SK-N-MC (cell line): ENCODE measurements at regions not wholly inside any gene's neighbourhood (a gene's known extent, or its start where the extent isn't known, plus 50 kb on each side); places are given as distances from the start of the nearest gene placed in this dataset.

Experiments
- DNase-seq: peaks from one replicate; pipeline ENCODE4 v3.0.0-alpha.2; 2011; ENCODE audit warnings: low read depth, low spot score
- H3K27ac ChIP-seq: fragments of 200-600 bp; sonication (generic); 2 replicates; pipeline ENCODE4 v1.5.1; 2016; ENCODE audit warnings: mixed run types
- H3K36me3 ChIP-seq: fragments of 200-600 bp; sonication (generic); 2 replicates; pipeline ENCODE4 v1.6.1; 2017; ENCODE audit warnings: antibody characterized with exemption, low read length, mixed read lengths; ENCODE audit not compliant: insufficient read depth
- H3K4me3 ChIP-seq: fragments of 200-600 bp; sonication (generic); 2 replicates; pipeline ENCODE4 v1.5.1; 2016
- H3K9ac ChIP-seq: fragments of 200-600 bp; sonication (generic); 2 replicates; pipeline ENCODE4 v1.8.0; 2017; ENCODE audit warnings: mixed run types, mixed read lengths; ENCODE audit not compliant: insufficient read length
- H3K9me3 ChIP-seq: fragments of 200-600 bp; sonication (generic); 2 replicates; pipeline ENCODE4 v1.6.1; 2017; ENCODE audit warnings: low read depth, mild to moderate bottlenecking, antibody characterized with exemption, low read length, moderate library complexity, mixed read lengths
- EZH2 ChIP-seq: fragments of 200-600 bp; sonication (generic); IDR thresholded peaks from one replicate; pipeline ENCODE4 v1.6.1; 2017; ENCODE audit warnings: antibody characterized with exemption
- FOXP2 ChIP-seq: optimal IDR thresholded peaks from 2 replicates; pipeline ENCODE3; 2011; ENCODE audit warnings: mild to moderate bottlenecking, moderate library complexity; ENCODE audit not compliant: insufficient read depth; ENCODE audit errors: extremely low read length, control extremely low read depth
- POLR2AphosphoS5 ChIP-seq: IDR thresholded peaks from 2 replicates; pipeline ENCODE4 v1.6.1; 2012; ENCODE audit warnings: mild to moderate bottlenecking, low read depth, low read length, borderline replicate concordance

DNA sequence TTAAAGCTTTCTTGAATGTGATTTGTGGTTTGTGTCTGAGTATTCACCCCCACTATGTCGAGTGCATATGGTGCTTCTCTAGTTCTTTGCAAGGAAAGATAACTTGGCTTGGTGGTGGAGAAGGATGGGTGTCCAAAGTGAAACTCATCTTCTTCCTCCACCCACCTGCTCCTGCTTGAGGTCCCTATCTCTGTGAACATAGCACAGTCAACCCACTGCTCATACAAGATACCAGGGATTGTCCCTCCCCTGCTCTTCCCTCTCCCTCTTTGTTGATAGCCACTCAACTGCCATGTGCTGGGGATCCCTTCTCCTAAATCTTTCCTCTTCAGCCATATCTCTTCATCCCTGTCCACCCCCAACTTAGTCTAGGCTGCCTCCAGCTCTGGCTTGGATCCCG lies 176.5 kb downstream of the ASCL4 start:
- DNase-seq: no peak
- TF ChIP-seq FOXP2 (no peak), EZH2 (no peak), POLR2AphosphoS5 (no peak)
- H3K9me3 ChIP-seq: no peaks in the 10 kb centered on the region
- H3K4me3 ChIP-seq: no peak overlapping the region
- no peak overlapping the region for H3K27ac ChIP-seq
- H3K36me3 ChIP-seq: no peaks in the 10 kb centered on the region
- H3K9ac ChIP-seq: no peak overlapping the region

DNA sequence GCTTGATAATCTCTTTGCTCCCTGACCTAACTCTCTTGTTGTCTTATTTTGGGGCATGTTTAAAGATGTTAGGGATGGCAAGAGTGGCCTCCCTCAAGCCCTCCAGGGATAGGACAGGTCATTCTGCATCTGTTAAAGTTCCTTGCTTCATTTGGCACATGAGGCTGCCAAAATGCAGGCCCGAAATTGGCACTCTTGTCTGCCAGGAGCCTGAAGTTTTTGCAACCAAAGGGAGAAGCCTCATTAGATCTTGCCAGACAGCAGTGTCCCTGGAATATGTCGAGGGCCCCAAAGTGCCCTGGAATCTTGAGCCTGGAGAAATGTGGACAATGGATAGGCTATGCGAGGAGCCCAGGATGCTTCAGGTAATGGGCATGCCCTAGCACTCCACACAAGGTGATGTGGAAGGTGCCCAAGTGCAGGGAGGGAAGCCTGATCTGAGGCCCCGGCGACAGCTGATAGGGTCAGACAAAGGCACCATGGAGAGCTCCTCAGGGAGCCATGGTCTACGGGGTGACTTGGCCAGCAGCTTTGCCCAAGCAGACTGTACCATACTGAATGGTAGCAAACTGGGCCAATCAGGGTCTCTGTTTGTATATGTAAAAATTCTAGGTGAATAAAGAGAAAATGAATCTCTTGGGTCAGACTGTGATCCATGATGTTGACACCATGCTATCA lies 173.0 kb upstream of the WSCD2 start:
- TF ChIP-seq FOXP2 (no peak), POLR2AphosphoS5 (no peak), EZH2 (no peak)
- no peaks in the 10 kb centered on the region for H3K36me3 ChIP-seq
- no peak overlapping the region for H3K27ac ChIP-seq
- H3K9me3 ChIP-seq: no peaks in the 10 kb centered on the region
- H3K9ac ChIP-seq: no peak overlapping the region
- H3K4me3 ChIP-seq: no peak overlapping the region
- no peak for DNase-seq

DNA sequence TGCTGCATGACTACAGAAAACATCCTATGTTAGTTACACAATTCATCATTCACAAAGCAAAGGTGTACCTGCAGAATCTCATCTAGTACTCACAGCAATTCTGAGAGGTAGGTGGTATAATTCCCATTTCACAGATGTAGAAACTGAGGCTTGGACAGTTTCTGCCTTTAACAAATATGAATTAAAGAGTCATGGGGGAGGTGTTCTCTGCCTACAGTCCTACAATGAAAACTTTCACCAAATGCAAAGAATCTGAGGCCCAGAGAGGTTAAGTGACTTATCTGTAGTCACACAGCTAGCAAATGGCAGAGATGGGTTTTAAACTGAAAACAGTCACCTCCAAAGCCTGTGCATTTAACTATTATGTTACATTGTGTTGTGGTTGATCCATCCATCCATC lies 171.6 kb upstream of the WSCD2 start:
- Histone ChIP-seq H3K36me3 (no peaks in the 10 kb centered on the region), H3K4me3 (no peak overlapping the region), H3K9me3 (no peaks in the 10 kb centered on the region), H3K27ac (no peak overlapping the region), H3K9ac (no peak overlapping the region)
- DNase-seq: no peak
- no peak for TF ChIP-seq POLR2AphosphoS5
- no peak for TF ChIP-seq EZH2
- TF ChIP-seq FOXP2: no peak

DNA sequence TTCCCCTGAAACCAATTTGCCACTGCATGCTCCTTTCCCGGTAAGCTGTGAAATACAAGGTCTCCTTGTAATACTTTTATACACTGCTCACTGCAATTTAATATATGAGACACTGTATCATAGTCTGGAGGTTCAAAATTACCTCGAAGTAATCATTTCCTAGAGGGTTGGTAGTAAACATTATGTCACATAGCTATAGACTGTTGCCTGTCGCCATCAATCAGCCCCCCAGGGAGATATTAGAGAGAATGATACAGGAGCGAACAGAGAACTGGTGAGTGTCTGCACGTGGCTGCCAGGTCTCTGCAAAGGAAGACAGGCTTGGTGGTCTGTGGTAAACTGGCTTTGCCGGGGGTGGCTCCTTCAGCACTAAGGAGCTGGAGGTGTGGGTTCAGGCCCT lies 165.5 kb upstream of the WSCD2 start:
- Histone ChIP-seq H3K4me3 (no peak overlapping the region), H3K36me3 (no peaks in the 10 kb centered on the region), H3K9me3 (no peaks in the 10 kb centered on the region), H3K27ac (no peak overlapping the region), H3K9ac (no peak overlapping the region)
- DNase-seq: no peak
- TF ChIP-seq POLR2AphosphoS5 (no peak), FOXP2 (no peak), EZH2 (no peak)

DNA sequence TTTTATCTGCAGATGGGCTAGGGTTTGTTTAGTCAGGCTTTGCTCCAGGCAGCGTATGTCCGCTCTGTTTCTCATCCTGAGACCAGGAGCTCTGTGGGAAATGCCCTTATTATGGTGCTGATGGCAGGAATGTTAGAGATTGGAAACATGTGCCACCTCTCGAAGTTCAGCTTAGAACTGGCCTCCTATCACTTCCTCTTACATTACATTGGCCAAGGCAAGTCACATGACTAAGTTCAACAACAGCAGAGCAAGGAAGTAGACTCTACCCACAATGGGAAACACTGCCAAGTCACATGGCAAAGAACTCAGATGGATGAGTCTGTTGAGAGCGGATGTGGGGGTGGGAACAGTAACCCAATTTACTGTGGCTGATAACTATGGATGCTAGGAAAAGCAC lies 161.9 kb upstream of the WSCD2 start:
- no peak for TF ChIP-seq EZH2
- TF ChIP-seq POLR2AphosphoS5: no peak
- Histone ChIP-seq H3K27ac (no peak overlapping the region), H3K9ac (no peak overlapping the region), H3K9me3 (no peaks in the 10 kb centered on the region), H3K4me3 (no peak overlapping the region), H3K36me3 (no peaks in the 10 kb centered on the region)
- DNase-seq: no peak

DNA sequence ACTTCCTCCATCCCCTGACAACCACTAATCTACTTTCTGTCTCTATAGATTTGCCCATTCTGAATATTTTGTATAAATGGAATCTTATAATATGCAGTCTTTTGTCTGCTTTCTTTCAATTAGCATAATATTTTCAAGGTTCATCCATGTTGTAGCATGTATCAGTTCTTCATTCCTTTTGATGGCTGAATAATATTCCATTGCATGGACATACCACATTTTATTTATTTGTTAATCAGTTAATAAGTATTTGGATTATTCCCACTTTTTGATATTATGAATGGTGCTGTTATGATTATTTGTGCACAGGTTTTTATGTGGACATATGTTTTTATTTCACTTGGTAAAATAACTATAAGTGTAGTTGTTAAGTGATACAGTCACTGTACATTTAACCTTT lies 155.1 kb upstream of the WSCD2 start:
- no peak overlapping the region for H3K4me3 ChIP-seq
- no peaks in the 10 kb centered on the region; the same call in 1 of the 2 replicates for H3K9me3 ChIP-seq
- no peak overlapping the region for H3K9ac ChIP-seq
- DNase-seq: no peak
- no peak overlapping the region for H3K27ac ChIP-seq
- no peak for TF ChIP-seq POLR2AphosphoS5
- no peak for TF ChIP-seq FOXP2
- no peak for TF ChIP-seq EZH2
- H3K36me3 ChIP-seq: no peaks in the 10 kb centered on the region

GRCh38 chr12:107976331-107976730 lies 152.8 kb upstream of the WSCD2 start:
- Histone ChIP-seq H3K9me3 (no peaks in the 10 kb centered on the region; the same call in 1 of the 2 replicates), H3K9ac (no peak overlapping the region), H3K36me3 (no peaks in the 10 kb centered on the region), H3K4me3 (no peak overlapping the region), H3K27ac (no peak overlapping the region)
- no peak for TF ChIP-seq FOXP2
- no peak for TF ChIP-seq EZH2
- no peak for TF ChIP-seq POLR2AphosphoS5
- no peak for DNase-seq

- TF ChIP-seq POLR2AphosphoS5 (no peak), EZH2 (no peak), FOXP2 (no peak)
- no peaks in the 10 kb centered on the region for H3K36me3 ChIP-seq
- no peak overlapping the region for H3K9ac ChIP-seq
- no peak overlapping the region for H3K27ac ChIP-seq
- H3K9me3 ChIP-seq: no peaks in the 10 kb centered on the region; the same call in 1 of the 2 replicates
- no peak overlapping the region for H3K4me3 ChIP-seq
- DNase-seq: no peak
Observed at GRCh38 chr12:107978201-107978600, 150.9 kb upstream of the WSCD2 start.

GRCh38 chr12:107978641-107979040 lies 150.4 kb upstream of the WSCD2 start:
- no peak for DNase-seq
- TF ChIP-seq EZH2 (no peak), FOXP2 (no peak), POLR2AphosphoS5 (no peak)
- no peaks in the 10 kb centered on the region for H3K36me3 ChIP-seq
- no peak overlapping the region for H3K9ac ChIP-seq
- H3K4me3 ChIP-seq: no peak overlapping the region
- H3K9me3 ChIP-seq: no peaks in the 10 kb centered on the region; the same call in 1 of the 2 replicates
- no peak overlapping the region for H3K27ac ChIP-seq
